Adrenal gland (tissue), 9 donors: ENCODE measurements at regions not wholly inside any gene's neighbourhood (a gene's known extent, or its start where the extent isn't known, plus 50 kb on each side); places are given as distances from the start of the nearest gene placed in this dataset.

Experiments used
- DNase-seq, 7 donors: peaks; one replicate each; pipeline ENCODE4 v3.0.0-alpha.2; 2019 to 2020
- H3K27ac ChIP-seq, 5 donors: fragments of 200-600 bp; sonication (generic) in 4 of 5; 1 replicate in 3 of 5; 2 replicates in 2 of 5; pipeline versions ENCODE4 v1.5.1 to v1.8.0; 2016 to 2020; ENCODE audit warnings: mild to moderate bottlenecking in 1 of 5
- H3K27me3 ChIP-seq: fragments of 200-600 bp; 2 replicates; pipeline ENCODE4 v1.8.0; 2021
- H3K36me3 ChIP-seq, 2 donors: fragments of 200-600 bp; replicated peaks in 1 of 2; 1 replicate in 1 of 2; 2 replicates in 1 of 2; pipeline versions ENCODE4 v1.5.1 to v1.8.0; 2018 to 2022
- H3K4me1 ChIP-seq, 2 donors: fragments of 200-600 bp; replicated peaks in 1 of 2; 1 replicate in 1 of 2; 2 replicates in 1 of 2; pipeline versions ENCODE4 v1.5.1 to v1.8.0; 2018 to 2021
- H3K4me3 ChIP-seq, 4 donors: fragments of 200-600 bp; sonication (generic) in 3 of 4; one replicate each; pipeline ENCODE4 v1.5.1; 2016 to 2018
- H3K9me3 ChIP-seq, 3 donors: fragments of 200-600 bp; sonication (generic) in 1 of 3; replicated peaks in 1 of 3; 1 replicate in 2 of 3; 2 replicates in 1 of 3; pipeline versions ENCODE4 v1.5.1 to v1.8.0; 2016 to 2021
- CTCF ChIP-seq, 6 experiments: fragments of 450-650 bp in 4 of 6; fragments of 200-600 bp in 2 of 6; sonication (generic) in 1 of 6; IDR thresholded peaks; 1 replicate in 5 of 6; 2 replicates in 1 of 6; pipeline versions ENCODE4 v1.5.1 to v1.8.0; 2016 to 2021; ENCODE audit warnings: antibody characterized with exemption in 6 of 6, mild to moderate bottlenecking in 2 of 6, moderate library complexity in 1 of 6
- POLR2A ChIP-seq, 2 donors: fragments of 450-650 bp; IDR thresholded peaks; one replicate each; pipeline ENCODE4 v1.6.1; 2017; ENCODE audit warnings: antibody characterized with exemption in 2 of 2, mild to moderate bottlenecking in 2 of 2, moderate library complexity in 1 of 2
- WGBS, 4 donors: extraction: QIAGEN DNeasy Blood & Tissue Kit in 2 of 4; methylation state at CpG; one replicate each; pipeline versions ENCODE4 v1.1.5 to v1.1.7; 2013 to 2017; 5-methylcytosine and 5-hydroxymethylcytosine counted together
- intact Hi-C, 2 donors: fragments of 100-400 bp; cut with DNase I; formaldehyde crosslinking; loops; one replicate each; pipeline versions ENCODE4 v1.14.1 to v1.15.0; 2022 to 2023
- donor health status: healthy with polysubstance abuse.
- donor health status: Bipolar disorder and iron deficiency.
- donor health status: DM: yes; HTN: yes; CAD: no.
- donor health status: DM: no; HTN: no; CAD: no.
- donor health status: DM: no; HTN: no; CAD: no.

DNA sequence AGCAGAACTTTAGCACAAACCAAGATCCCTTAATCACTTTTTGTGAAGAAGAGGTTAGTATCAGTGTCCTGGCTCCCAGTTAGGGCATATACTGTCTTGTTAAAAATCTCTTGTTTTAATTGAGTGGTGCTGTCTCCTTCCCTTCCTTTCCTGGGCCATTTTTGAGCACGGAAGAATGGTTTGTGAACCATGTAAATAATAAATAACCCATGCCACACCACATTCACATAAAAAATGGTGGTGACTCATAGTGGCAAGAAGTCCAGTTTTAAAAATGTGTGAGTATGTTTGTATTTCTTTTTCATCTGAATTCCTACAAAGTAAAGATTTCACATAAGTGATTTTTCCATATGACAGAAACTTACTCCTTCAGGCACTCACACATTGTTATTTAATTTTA, 59.1 kb upstream of the SPRED1 start:
- Histone ChIP-seq H3K27me3 (no peaks in the 10 kb centered on the region), H3K4me1 (no peaks in the 10 kb centered on the region), H3K4me3 (no peak overlapping the region), H3K9me3 (no peaks in the 10 kb centered on the region), H3K27ac (no peak overlapping the region), H3K36me3 (no peaks in the 10 kb centered on the region)
- TF ChIP-seq POLR2A (IDR thresholded peaks at IDR 0.05) (no peak), CTCF (IDR thresholded peaks at IDR 0.05) (no peak)
- intact Hi-C loops, result no loop called here
- WGBS, 4 donors, result 38 to 57% (median 50%) methylated on average over 1 of the region's 1 CpG
- no peak for DNase-seq

GRCh38 chr15:38195191-38195901, 57.3 kb upstream of the SPRED1 start:
- DNase-seq, result no peak
- 92 to 96% (median 94%) methylated on average over 5 of the region's 5 CpGs for WGBS, 4 donors
- TF ChIP-seq POLR2A (IDR thresholded peaks at IDR 0.05) (no peak), CTCF (IDR thresholded peaks at IDR 0.05) (no peak)
- no peak overlapping the region for H3K4me3 ChIP-seq
- no peaks in the 10 kb centered on the region for H3K36me3 ChIP-seq
- no peak overlapping the region for H3K27ac ChIP-seq
- intact Hi-C loops, result no loop called here
- H3K4me1 ChIP-seq, result no peaks in the 10 kb centered on the region
- H3K27me3 ChIP-seq, result no peaks in the 10 kb centered on the region
- H3K9me3 ChIP-seq, result no peaks in the 10 kb centered on the region

DNA sequence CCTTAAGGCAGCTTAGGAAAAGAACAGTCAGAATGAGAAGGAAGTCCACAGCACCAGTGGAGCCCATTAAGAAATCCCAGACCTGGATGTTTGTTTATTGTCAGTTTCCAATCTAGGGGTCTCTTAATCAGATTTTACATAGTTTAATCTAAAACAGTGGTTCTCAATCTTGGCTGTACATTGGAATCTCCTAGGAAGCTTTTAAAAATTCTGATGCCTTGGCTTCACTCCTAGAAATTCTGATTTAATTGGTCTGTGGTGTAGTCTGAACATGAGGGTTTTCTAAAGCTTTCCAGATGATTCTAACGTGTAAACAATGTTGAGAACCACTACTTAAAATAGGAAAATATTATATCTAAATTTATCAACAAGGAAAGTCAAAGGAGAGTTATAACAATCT, 56.6 kb upstream of the SPRED1 start:
- no peaks in the 10 kb centered on the region for H3K9me3 ChIP-seq
- H3K4me1 ChIP-seq, result no peaks in the 10 kb centered on the region

DNA sequence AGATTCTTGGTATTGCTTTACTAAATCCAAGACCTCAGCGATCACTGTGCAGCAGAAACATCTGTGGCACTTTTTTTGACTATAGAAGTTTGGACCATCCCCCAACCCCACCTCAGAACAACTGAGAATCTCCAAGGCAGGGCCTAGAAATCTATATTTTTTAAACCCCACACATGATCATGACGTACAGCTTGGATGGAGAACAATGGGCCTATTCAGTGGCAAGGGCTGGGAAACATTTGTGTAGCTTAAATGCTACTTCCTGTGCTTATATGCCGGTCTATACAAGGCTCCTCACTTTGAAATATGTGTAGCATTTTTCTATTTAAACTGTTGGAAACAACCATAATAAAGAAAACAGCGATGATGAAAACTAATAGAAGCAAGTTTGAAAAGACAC, 55.1 kb upstream of the SPRED1 start:
- no peaks in the 10 kb centered on the region for H3K36me3 ChIP-seq
- H3K9me3 ChIP-seq, result no peaks in the 10 kb centered on the region
- 80 to 92% (median 90%) methylated on average over 4 of the region's 4 CpGs for WGBS, 4 donors
- TF ChIP-seq POLR2A (IDR thresholded peaks at IDR 0.05) (no peak), CTCF (IDR thresholded peaks at IDR 0.05) (no peak)
- H3K27ac ChIP-seq, result no peak overlapping the region
- no peak for DNase-seq
- peaks cover 0 to 4% of the 10 kb centered on the region in 2 donors for H3K4me1 ChIP-seq
- H3K27me3 ChIP-seq, result no peaks in the 10 kb centered on the region
- intact Hi-C loops, result no loop called here
- no peak overlapping the region for H3K4me3 ChIP-seq

More for the DNA sequence above, 56.6 kb upstream of the SPRED1 start:
- no peak for DNase-seq
- no peak overlapping the region for H3K27ac ChIP-seq
- intact Hi-C loops, result no loop called here
- H3K36me3 ChIP-seq, result no peaks in the 10 kb centered on the region
- H3K4me3 ChIP-seq, result no peak overlapping the region
- TF ChIP-seq POLR2A (IDR thresholded peaks at IDR 0.05), result no peak
- no peak for TF ChIP-seq CTCF (IDR thresholded peaks at IDR 0.05)
- 26 to 64% (median 50%) methylated on average over 1 of the region's 1 CpG for WGBS, 4 donors
- no peaks in the 10 kb centered on the region for H3K27me3 ChIP-seq
